ENCODE measurements at regions not wholly inside any gene's neighbourhood (a gene's known extent, or its start where the extent isn't known, plus 50 kb on each side); places are given as distances from the start of the nearest gene placed in this dataset.

- no peak overlapping the region for H3K9ac ChIP-seq (ENCODE audit: low read length)
- no peak overlapping the region for H3K27ac ChIP-seq (ENCODE audit: low read depth, low read length)
These were observed 92.9 kb downstream of the TXNL1 start for GRCh38 chr18:56545464-56545863.

GRCh38 chr18:56542476-56542875 is 95.9 kb downstream of the TXNL1 start:
- Histone ChIP-seq H3K27me3 (ENCODE audit: control insufficient read depth, insufficient read depth, low read length) (no peaks in the 10 kb centered on the region), H3K4me1 (ENCODE audit: control insufficient read depth, insufficient read depth, low read length) (no peaks in the 10 kb centered on the region), H3K4me3 (ENCODE audit: low read length) (no peak overlapping the region), H3K36me3 (ENCODE audit: control insufficient read depth, insufficient read depth, low read length) (no peaks in the 10 kb centered on the region), H3K27ac (ENCODE audit: low read depth, low read length) (no peak overlapping the region), H3K9ac (ENCODE audit: low read length) (no peak overlapping the region)

More at GRCh38 chr18:56545464-56545863, 92.9 kb downstream of the TXNL1 start:
- Histone ChIP-seq H3K27me3 (ENCODE audit: control insufficient read depth, insufficient read depth, low read length) (no peaks in the 10 kb centered on the region), H3K4me1 (ENCODE audit: control insufficient read depth, insufficient read depth, low read length) (no peaks in the 10 kb centered on the region), H3K36me3 (ENCODE audit: control insufficient read depth, insufficient read depth, low read length) (no peaks in the 10 kb centered on the region), H3K4me3 (ENCODE audit: low read length) (no peak overlapping the region)

DNA sequence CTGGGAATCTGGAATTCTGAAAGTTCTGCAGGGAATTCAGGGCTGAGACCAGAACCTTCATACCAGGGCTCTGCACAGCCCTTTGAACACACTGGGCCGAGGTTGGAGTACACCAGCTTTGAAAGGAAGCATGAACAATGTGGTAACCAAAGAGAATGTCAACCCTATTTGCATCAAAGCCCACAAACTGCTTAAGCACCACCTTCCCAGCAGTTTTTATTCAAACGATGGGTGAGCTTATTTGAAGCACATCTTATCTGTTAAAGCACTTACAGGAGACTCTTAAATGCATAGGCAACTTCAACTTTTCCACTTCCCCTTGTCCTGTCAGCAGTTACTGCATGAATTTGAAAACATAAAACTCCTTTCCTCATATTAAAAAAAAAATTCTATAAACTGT is 96.6 kb downstream of the TXNL1 start:
- Histone ChIP-seq H3K27ac (ENCODE audit: low read depth, low read length) (no peak overlapping the region), H3K4me1 (ENCODE audit: control insufficient read depth, insufficient read depth, low read length) (no peaks in the 10 kb centered on the region), H3K9ac (ENCODE audit: low read length) (no peak overlapping the region), H3K4me3 (ENCODE audit: low read length) (no peak overlapping the region), H3K36me3 (ENCODE audit: control insufficient read depth, insufficient read depth, low read length) (no peaks in the 10 kb centered on the region), H3K27me3 (ENCODE audit: control insufficient read depth, insufficient read depth, low read length) (no peaks in the 10 kb centered on the region)

- Histone ChIP-seq H3K36me3 (ENCODE audit: control insufficient read depth, insufficient read depth, low read length) (no peaks in the 10 kb centered on the region), H3K27me3 (ENCODE audit: control insufficient read depth, insufficient read depth, low read length) (no peaks in the 10 kb centered on the region), H3K4me1 (ENCODE audit: control insufficient read depth, insufficient read depth, low read length) (no peaks in the 10 kb centered on the region), H3K27ac (ENCODE audit: low read depth, low read length) (no peak overlapping the region), H3K9ac (ENCODE audit: low read length) (no peak overlapping the region), H3K4me3 (ENCODE audit: low read length) (no peak overlapping the region)
These were observed 97.1 kb downstream of the TXNL1 start for GRCh38 chr18:56541340-56541739.

GRCh38 chr18:56538746-56539145 is 99.6 kb downstream of the TXNL1 start:
- Histone ChIP-seq H3K4me1 (ENCODE audit: control insufficient read depth, insufficient read depth, low read length) (no peaks in the 10 kb centered on the region), H3K9ac (ENCODE audit: low read length) (no peak overlapping the region), H3K36me3 (ENCODE audit: control insufficient read depth, insufficient read depth, low read length) (no peaks in the 10 kb centered on the region), H3K4me3 (ENCODE audit: low read length) (no peak overlapping the region), H3K27ac (ENCODE audit: low read depth, low read length) (no peak overlapping the region), H3K27me3 (ENCODE audit: control insufficient read depth, insufficient read depth, low read length) (no peaks in the 10 kb centered on the region)

DNA sequence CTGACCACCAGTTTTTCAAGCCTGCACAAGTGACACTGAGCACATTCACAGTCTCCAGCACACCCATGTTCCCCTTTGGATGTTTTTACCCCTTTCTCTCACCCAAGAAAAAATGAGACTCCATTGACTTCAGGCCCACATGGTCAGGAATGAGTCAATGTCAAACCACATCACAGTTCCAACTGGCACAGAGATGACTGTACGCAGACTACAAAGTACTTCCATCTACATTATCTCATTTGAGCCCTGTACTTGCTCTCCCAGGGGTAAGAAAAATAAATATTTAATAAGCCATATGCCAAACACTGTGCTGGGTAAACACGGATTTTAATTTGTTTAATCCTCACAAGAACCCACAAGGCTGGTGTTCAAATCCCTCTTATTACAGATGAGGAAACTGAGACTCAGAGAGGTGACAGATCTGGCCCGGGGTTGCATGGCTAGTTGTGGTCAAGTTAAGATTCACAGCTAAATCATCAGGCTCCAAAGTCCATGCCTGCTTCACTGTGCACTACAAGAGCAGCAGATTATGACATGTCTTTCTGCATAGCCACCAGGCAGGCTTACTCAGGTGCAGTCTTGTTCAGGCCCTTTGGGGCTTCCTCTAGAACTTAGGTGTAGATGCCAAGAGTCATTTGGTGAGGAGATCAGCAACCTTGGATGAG is 106.1 kb downstream of the TXNL1 start:
- H3K27ac ChIP-seq (ENCODE audit: low read depth, low read length), result no peak overlapping the region
- no peaks in the 10 kb centered on the region for H3K4me1 ChIP-seq (ENCODE audit: control insufficient read depth, insufficient read depth, low read length)
- H3K4me3 ChIP-seq (ENCODE audit: low read length), result no peak overlapping the region
- H3K27me3 ChIP-seq (ENCODE audit: control insufficient read depth, insufficient read depth, low read length), result no peaks in the 10 kb centered on the region
- no peaks in the 10 kb centered on the region for H3K36me3 ChIP-seq (ENCODE audit: control insufficient read depth, insufficient read depth, low read length)
- H3K9ac ChIP-seq (ENCODE audit: low read length), result no peak overlapping the region

DNA sequence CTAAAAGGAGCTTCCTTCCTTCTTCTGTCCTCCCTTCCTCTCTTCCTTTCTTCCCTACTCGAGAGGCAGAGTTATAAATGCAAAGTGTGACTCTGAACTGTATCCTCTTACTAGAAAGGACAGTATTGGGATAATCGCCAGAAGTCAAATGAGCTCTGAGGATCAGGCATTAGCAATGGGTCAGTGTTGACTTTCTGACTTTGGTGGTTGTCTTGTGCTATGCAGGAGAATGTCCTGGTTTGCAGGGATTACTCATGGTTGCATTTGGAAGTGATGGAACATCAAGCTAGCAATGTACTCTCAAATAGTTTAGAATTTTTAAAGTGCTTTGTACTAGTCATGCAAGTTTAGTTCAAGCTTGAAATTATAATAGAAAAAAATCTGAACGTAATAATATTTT is 115.6 kb downstream of the TXNL1 start:
- no peak overlapping the region for H3K27ac ChIP-seq (ENCODE audit: low read depth, low read length)
- H3K4me1 ChIP-seq (ENCODE audit: control insufficient read depth, insufficient read depth, low read length), result no peaks in the 10 kb centered on the region
- H3K27me3 ChIP-seq (ENCODE audit: control insufficient read depth, insufficient read depth, low read length), result no peaks in the 10 kb centered on the region
- no peaks in the 10 kb centered on the region for H3K36me3 ChIP-seq (ENCODE audit: control insufficient read depth, insufficient read depth, low read length)
- H3K9ac ChIP-seq (ENCODE audit: low read length), result no peak overlapping the region
- H3K4me3 ChIP-seq (ENCODE audit: low read length), result no peak overlapping the region

GRCh38 chr18:56521263-56521662 is 117.1 kb downstream of the TXNL1 start:
- H3K9ac ChIP-seq (ENCODE audit: low read length), result no peak overlapping the region
- H3K27me3 ChIP-seq (ENCODE audit: control insufficient read depth, insufficient read depth, low read length), result no peaks in the 10 kb centered on the region
- H3K4me1 ChIP-seq (ENCODE audit: control insufficient read depth, insufficient read depth, low read length), result no peaks in the 10 kb centered on the region
- no peaks in the 10 kb centered on the region for H3K36me3 ChIP-seq (ENCODE audit: control insufficient read depth, insufficient read depth, low read length)
- no peak overlapping the region for H3K27ac ChIP-seq (ENCODE audit: low read depth, low read length)
- H3K4me3 ChIP-seq (ENCODE audit: low read length), result no peak overlapping the region

DNA sequence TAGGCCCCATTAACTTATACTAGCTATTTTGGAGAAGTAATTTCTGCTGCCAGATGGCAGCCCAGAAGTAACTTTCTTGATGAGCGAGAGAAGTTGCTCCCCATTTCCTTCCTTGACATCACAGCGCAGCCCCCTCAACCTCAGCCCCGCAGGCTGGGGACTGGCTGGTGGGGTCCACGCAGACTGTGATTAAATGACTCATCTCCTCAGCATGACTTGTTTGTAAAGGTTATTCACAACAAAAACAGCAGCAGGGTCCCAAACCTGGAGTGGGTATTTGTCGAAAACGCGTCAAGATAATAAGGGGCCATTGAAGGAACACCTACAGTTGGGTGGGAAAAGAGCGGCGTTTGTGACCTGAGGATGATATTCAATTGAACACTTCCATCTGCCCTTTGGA is 120.6 kb downstream of the TXNL1 start:
- Histone ChIP-seq H3K27me3 (ENCODE audit: control insufficient read depth, insufficient read depth, low read length) (no peaks in the 10 kb centered on the region), H3K9ac (ENCODE audit: low read length) (no peak overlapping the region), H3K4me3 (ENCODE audit: low read length) (no peak overlapping the region), H3K27ac (ENCODE audit: low read depth, low read length) (no peak overlapping the region), H3K36me3 (ENCODE audit: control insufficient read depth, insufficient read depth, low read length) (no peaks in the 10 kb centered on the region), H3K4me1 (ENCODE audit: control insufficient read depth, insufficient read depth, low read length) (no peaks in the 10 kb centered on the region)

DNA sequence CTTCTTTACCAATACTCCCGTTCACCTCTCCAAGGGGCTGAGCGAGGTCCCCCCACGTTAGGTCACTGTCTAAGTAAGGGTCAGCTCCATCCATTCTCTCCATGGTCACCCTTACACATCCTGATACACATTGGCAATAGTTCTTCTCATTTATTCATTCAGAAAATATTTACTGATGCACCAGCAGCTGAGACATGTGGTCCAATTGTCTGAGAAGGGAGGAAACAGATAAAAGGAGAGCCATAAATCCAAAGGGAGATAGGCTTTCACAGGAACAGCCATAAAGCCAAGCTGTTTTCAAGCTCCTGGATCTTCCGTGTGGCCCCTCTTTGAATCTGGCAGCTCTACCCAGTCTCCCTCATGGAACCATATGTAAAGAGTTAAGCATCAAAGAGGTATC is 121.2 kb downstream of the TXNL1 start:
- H3K4me1 ChIP-seq (ENCODE audit: control insufficient read depth, insufficient read depth, low read length), result no peaks in the 10 kb centered on the region
- H3K27me3 ChIP-seq (ENCODE audit: control insufficient read depth, insufficient read depth, low read length), result no peaks in the 10 kb centered on the region
- H3K4me3 ChIP-seq (ENCODE audit: low read length), result no peak overlapping the region
- no peak overlapping the region for H3K9ac ChIP-seq (ENCODE audit: low read length)
- no peaks in the 10 kb centered on the region for H3K36me3 ChIP-seq (ENCODE audit: control insufficient read depth, insufficient read depth, low read length)
- H3K27ac ChIP-seq (ENCODE audit: low read depth, low read length), result no peak overlapping the region

DNA sequence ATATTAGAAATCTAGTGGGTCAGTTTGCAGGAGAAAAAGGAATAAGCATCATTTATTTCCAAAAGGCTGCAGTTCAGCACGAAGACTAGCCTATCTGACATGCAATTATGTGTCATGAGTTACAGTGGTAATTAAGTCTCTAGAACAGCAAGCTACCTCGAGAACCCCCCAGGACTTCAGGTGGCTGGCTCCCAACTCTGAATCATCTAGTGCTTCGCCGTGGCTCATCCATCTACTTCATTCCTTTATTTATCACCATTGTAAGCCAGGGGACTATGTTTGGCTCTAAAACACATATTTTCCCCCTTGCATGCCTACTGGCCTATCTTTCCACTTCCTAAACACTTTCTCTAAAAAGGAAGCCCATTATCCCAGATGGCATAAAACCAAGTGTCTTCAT is 121.6 kb downstream of the TXNL1 start:
- no peaks in the 10 kb centered on the region for H3K27me3 ChIP-seq (ENCODE audit: control insufficient read depth, insufficient read depth, low read length)
- no peak overlapping the region for H3K4me3 ChIP-seq (ENCODE audit: low read length)
- no peaks in the 10 kb centered on the region for H3K36me3 ChIP-seq (ENCODE audit: control insufficient read depth, insufficient read depth, low read length)
- no peak overlapping the region for H3K27ac ChIP-seq (ENCODE audit: low read depth, low read length)
- no peak overlapping the region for H3K9ac ChIP-seq (ENCODE audit: low read length)
- H3K4me1 ChIP-seq (ENCODE audit: control insufficient read depth, insufficient read depth, low read length), result no peaks in the 10 kb centered on the region

DNA sequence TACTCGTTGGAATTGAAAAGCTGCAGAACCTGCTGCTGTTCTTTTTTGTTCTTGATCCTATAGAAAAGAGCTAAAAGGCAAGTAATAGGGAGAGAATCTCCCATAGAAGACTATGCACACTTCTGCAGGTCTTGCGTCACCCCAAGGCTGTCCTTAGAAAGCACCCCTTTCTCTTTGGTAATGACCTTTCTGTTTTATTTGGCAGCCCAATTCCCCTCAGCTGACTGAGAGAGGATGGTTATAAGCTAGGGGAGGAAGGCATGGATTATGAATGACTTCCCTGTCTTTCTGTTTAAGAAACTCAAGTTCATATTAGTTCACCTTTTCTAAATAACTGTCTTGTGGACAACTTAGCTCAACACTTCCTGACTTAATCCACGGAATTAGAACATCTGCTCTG is 122.9 kb downstream of the TXNL1 start:
- Histone ChIP-seq H3K27me3 (ENCODE audit: control insufficient read depth, insufficient read depth, low read length) (no peaks in the 10 kb centered on the region), H3K27ac (ENCODE audit: low read depth, low read length) (no peak overlapping the region), H3K9ac (ENCODE audit: low read length) (no peak overlapping the region), H3K36me3 (ENCODE audit: control insufficient read depth, insufficient read depth, low read length) (no peaks in the 10 kb centered on the region), H3K4me3 (ENCODE audit: low read length) (no peak overlapping the region), H3K4me1 (ENCODE audit: control insufficient read depth, insufficient read depth, low read length) (no peaks in the 10 kb centered on the region)

- no peaks in the 10 kb centered on the region for H3K27me3 ChIP-seq (ENCODE audit: control insufficient read depth, insufficient read depth, low read length)
- H3K27ac ChIP-seq (ENCODE audit: low read depth, low read length), result no peak overlapping the region
These were observed 126.4 kb downstream of the TXNL1 start for GRCh38 chr18:56511996-56512395.

More at GRCh38 chr18:56511996-56512395, 126.4 kb downstream of the TXNL1 start:
- H3K36me3 ChIP-seq (ENCODE audit: control insufficient read depth, insufficient read depth, low read length), result no peaks in the 10 kb centered on the region
- no peaks in the 10 kb centered on the region for H3K4me1 ChIP-seq (ENCODE audit: control insufficient read depth, insufficient read depth, low read length)
- no peak overlapping the region for H3K9ac ChIP-seq (ENCODE audit: low read length)
- H3K4me3 ChIP-seq (ENCODE audit: low read length), result no peak overlapping the region

Measured in rectal smooth muscle tissue (tissue), 1 donor.